ENCODE measurements at regions not wholly inside any gene's neighbourhood (a gene's known extent, or its start where the extent isn't known, plus 50 kb on each side); places are given as distances from the start of the nearest gene placed in this dataset.

- Histone ChIP-seq H3K9me3 (ENCODE audit: insufficient read depth, low read depth, low read length) (no peaks in the 10 kb centered on the region), H3K4me3 (ENCODE audit: low read length, poor library complexity, severe bottlenecking) (no peak overlapping the region)
Observed at GRCh38 chr2:34294961-34295360, 695.9 kb upstream of the FAM98A start.

GRCh38 chr2:34291076-34291475, 692.0 kb upstream of the FAM98A start:
- Histone ChIP-seq H3K27me3 (ENCODE audit: insufficient read depth, low read length, poor library complexity, severe bottlenecking) (no peaks in the 10 kb centered on the region), H3K9me3 (ENCODE audit: insufficient read depth, low read depth, low read length) (no peaks in the 10 kb centered on the region), H3K4me1 (ENCODE audit: insufficient read depth, low read length, poor library complexity, severe bottlenecking) (no peaks in the 10 kb centered on the region), H3K36me3 (ENCODE audit: insufficient read depth, low read length) (no peaks in the 10 kb centered on the region), H4K20me1 (ENCODE audit: insufficient read depth, low read length, poor library complexity, severe bottlenecking) (no peaks in the 10 kb centered on the region), H3F3A (ENCODE audit: low read depth) (no peaks in the 10 kb centered on the region), H2AFZ (ENCODE audit: low read length) (no peak overlapping the region), H3K79me2 (ENCODE audit: insufficient read depth, low read length) (no peaks in the 10 kb centered on the region), H3K9me2 (replicated peaks; ENCODE audit: low read depth, low read length) (no peaks in the 10 kb centered on the region), H3K9ac (ENCODE audit: low read depth, low read length, poor library complexity, severe bottlenecking) (no peak overlapping the region), H3K4me2 (ENCODE audit: low read depth, low read length, poor library complexity, severe bottlenecking) (no peak overlapping the region), H3K4me3 (ENCODE audit: low read length, poor library complexity, severe bottlenecking) (no peak overlapping the region)
- TF ChIP-seq EZH2phosphoT487 (IDR thresholded peaks at IDR 0.05; ENCODE audit: borderline replicate concordance) (no peak), CTCF (conservative IDR thresholded peaks at IDR 0.05; ENCODE audit: low read length) (no peak)

More at GRCh38 chr2:34294961-34295360, 695.9 kb upstream of the FAM98A start:
- Histone ChIP-seq H3K9ac (ENCODE audit: low read depth, low read length, poor library complexity, severe bottlenecking) (no peak overlapping the region), H3K36me3 (ENCODE audit: insufficient read depth, low read length) (no peaks in the 10 kb centered on the region), H3K79me2 (ENCODE audit: insufficient read depth, low read length) (no peaks in the 10 kb centered on the region), H3F3A (ENCODE audit: low read depth) (no peaks in the 10 kb centered on the region), H4K20me1 (ENCODE audit: insufficient read depth, low read length, poor library complexity, severe bottlenecking) (no peaks in the 10 kb centered on the region), H3K4me2 (ENCODE audit: low read depth, low read length, poor library complexity, severe bottlenecking) (no peak overlapping the region), H3K9me2 (replicated peaks; ENCODE audit: low read depth, low read length) (no peaks in the 10 kb centered on the region), H2AFZ (ENCODE audit: low read length) (no peak overlapping the region), H3K4me1 (ENCODE audit: insufficient read depth, low read length, poor library complexity, severe bottlenecking) (no peaks in the 10 kb centered on the region), H3K27me3 (ENCODE audit: insufficient read depth, low read length, poor library complexity, severe bottlenecking) (no peaks in the 10 kb centered on the region)
- TF ChIP-seq CTCF (conservative IDR thresholded peaks at IDR 0.05; ENCODE audit: low read length): no peak
- TF ChIP-seq EZH2phosphoT487 (IDR thresholded peaks at IDR 0.05; ENCODE audit: borderline replicate concordance): no peak

GRCh38 chr2:34288016-34288415, 688.9 kb upstream of the FAM98A start:
- TF ChIP-seq EZH2phosphoT487 (IDR thresholded peaks at IDR 0.05; ENCODE audit: borderline replicate concordance) (no peak), CTCF (conservative IDR thresholded peaks at IDR 0.05; ENCODE audit: low read length) (no peak)
- Histone ChIP-seq H3K4me1 (ENCODE audit: insufficient read depth, low read length, poor library complexity, severe bottlenecking) (no peaks in the 10 kb centered on the region), H3K4me3 (ENCODE audit: low read length, poor library complexity, severe bottlenecking) (no peak overlapping the region), H3K27me3 (ENCODE audit: insufficient read depth, low read length, poor library complexity, severe bottlenecking) (no peaks in the 10 kb centered on the region), H4K20me1 (ENCODE audit: insufficient read depth, low read length, poor library complexity, severe bottlenecking) (no peaks in the 10 kb centered on the region), H3K9me2 (replicated peaks; ENCODE audit: low read depth, low read length) (no peaks in the 10 kb centered on the region), H3K4me2 (ENCODE audit: low read depth, low read length, poor library complexity, severe bottlenecking) (no peak overlapping the region), H3K36me3 (ENCODE audit: insufficient read depth, low read length) (no peaks in the 10 kb centered on the region), H3F3A (ENCODE audit: low read depth) (no peaks in the 10 kb centered on the region), H2AFZ (ENCODE audit: low read length) (no peak overlapping the region), H3K79me2 (ENCODE audit: insufficient read depth, low read length) (no peaks in the 10 kb centered on the region), H3K9me3 (ENCODE audit: insufficient read depth, low read depth, low read length) (no peaks in the 10 kb centered on the region), H3K9ac (ENCODE audit: low read depth, low read length, poor library complexity, severe bottlenecking) (no peak overlapping the region)
